ENCODE measurements at regions not wholly inside any gene's neighbourhood (a gene's known extent, or its start where the extent isn't known, plus 50 kb on each side); places are given as distances from the start of the nearest gene placed in this dataset.

GRCh38 chr12:113528606-113529293 is 57.1 kb upstream of the LHX5 start:
- TF ChIP-seq POLR2AphosphoS5 (IDR thresholded peaks at IDR 0.05) (no peak), POLR2A (IDR thresholded peaks at IDR 0.05) (no peak), EP300 (IDR thresholded peaks at IDR 0.05) (no peak)
- TF ChIP-seq, protein P1, sequence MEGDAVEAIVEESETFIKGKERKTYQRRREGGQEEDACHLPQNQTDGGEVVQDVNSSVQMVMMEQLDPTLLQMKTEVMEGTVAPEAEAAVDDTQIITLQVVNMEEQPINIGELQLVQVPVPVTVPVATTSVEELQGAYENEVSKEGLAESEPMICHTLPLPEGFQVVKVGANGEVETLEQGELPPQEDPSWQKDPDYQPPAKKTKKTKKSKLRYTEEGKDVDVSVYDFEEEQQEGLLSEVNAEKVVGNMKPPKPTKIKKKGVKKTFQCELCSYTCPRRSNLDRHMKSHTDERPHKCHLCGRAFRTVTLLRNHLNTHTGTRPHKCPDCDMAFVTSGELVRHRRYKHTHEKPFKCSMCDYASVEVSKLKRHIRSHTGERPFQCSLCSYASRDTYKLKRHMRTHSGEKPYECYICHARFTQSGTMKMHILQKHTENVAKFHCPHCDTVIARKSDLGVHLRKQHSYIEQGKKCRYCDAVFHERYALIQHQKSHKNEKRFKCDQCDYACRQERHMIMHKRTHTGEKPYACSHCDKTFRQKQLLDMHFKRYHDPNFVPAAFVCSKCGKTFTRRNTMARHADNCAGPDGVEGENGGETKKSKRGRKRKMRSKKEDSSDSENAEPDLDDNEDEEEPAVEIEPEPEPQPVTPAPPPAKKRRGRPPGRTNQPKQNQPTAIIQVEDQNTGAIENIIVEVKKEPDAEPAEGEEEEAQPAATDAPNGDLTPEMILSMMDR (IDR thresholded peaks at IDR 0.05), result no peak
- Histone ChIP-seq H3K9me3 (no peaks in the 10 kb centered on the region), H3K4me1 (no peaks in the 10 kb centered on the region), H3K27me3 (peaks cover 0 to 45% (median 28%) of the 10 kb centered on the region in 3 donors), H3K4me3 (no peak overlapping the region), H3K36me3 (no peaks in the 10 kb centered on the region), H3K27ac (no peak overlapping the region)
- no peak for DNase-seq
- WGBS, 2 donors, result 36 to 42% methylated on average over 14 of the region's 14 CpGs
- intact Hi-C loops (cut with DNase I), result no loop called here

DNA sequence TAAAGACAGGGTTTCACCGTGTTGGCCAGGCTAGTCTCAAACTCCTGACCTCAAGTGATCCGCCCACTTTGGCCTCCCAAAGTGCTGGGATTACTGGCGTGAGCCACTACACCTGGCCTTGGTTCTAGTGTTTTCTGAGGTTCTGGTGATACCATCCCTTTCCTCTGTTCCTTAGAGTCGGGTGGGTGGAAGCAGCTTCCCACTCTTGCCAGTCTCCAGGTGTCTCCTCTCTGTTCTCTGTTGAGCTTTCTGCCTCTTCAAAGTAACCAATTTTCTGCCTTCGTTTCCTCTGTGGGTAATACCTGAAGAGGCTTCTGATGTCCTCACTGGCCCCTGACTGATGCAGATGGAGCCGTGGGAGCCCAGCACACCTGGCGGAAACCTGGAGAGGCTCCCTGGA is 53.4 kb upstream of the LHX5 start:
- H3K27me3 ChIP-seq, result peaks cover 1 to 70% (median 33%) of the 10 kb centered on the region in 3 donors

GRCh38 chr12:113524495-113524894 is 52.8 kb upstream of the LHX5 start:
- Histone ChIP-seq H3K4me1 (peaks cover 0 to 8% (median 5%) of the 10 kb centered on the region in 4 donors), H3K27me3 (peaks cover 7 to 76% (median 39%) of the 10 kb centered on the region in 3 donors)

More for the DNA sequence above, 53.4 kb upstream of the LHX5 start:
- intact Hi-C loops (cut with DNase I), result no loop called here
- Histone ChIP-seq H3K27ac (no peak overlapping the region), H3K4me1 (peaks cover 0 to 2% (median under 1%) of the 10 kb centered on the region in 4 donors), H3K4me3 (no peak overlapping the region), H3K9me3 (no peaks in the 10 kb centered on the region), H3K36me3 (no peaks in the 10 kb centered on the region)
- 62 to 75% methylated on average over 7 of the region's 7 CpGs for WGBS, 2 donors
- TF ChIP-seq, protein P1 (IDR thresholded peaks at IDR 0.05), result no peak
- TF ChIP-seq POLR2AphosphoS5 (IDR thresholded peaks at IDR 0.05) (no peak), EP300 (IDR thresholded peaks at IDR 0.05) (no peak), POLR2A (IDR thresholded peaks at IDR 0.05) (no peak)
- no peak for DNase-seq

DNA sequence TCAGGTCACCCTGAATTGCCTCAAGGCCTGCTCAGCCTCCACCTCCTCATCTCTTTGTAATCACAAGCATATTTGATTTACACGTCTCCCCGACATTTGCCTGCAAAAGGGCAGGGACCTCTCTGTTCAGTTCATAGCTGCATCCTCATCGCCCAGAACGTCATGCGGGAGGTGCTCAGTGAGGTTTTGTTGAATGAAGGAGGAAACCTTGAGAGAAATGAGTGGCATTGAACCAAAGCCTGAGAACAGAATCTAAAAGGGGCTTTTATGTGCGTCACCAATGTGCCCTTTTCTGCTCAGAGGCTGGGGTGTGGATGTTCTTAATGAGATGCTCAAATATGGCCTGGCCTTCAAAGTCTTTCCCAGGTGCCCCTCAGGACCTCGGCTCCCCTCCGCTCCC is 50.0 kb upstream of the LHX5 start:
- 46 to 61% methylated on average over 8 of the region's 8 CpGs for WGBS, 2 donors
- no peak overlapping the region for H3K4me3 ChIP-seq
- no peak for DNase-seq
- H3K36me3 ChIP-seq, result no peaks in the 10 kb centered on the region
- peaks cover 0 to 10% (median 6%) of the 10 kb centered on the region in 4 donors for H3K4me1 ChIP-seq
- intact Hi-C loops (cut with DNase I), result no loop called here
- TF ChIP-seq EP300 (IDR thresholded peaks at IDR 0.05) (no peak), POLR2A (IDR thresholded peaks at IDR 0.05) (no peak)
- TF ChIP-seq, protein P1 (IDR thresholded peaks at IDR 0.05), result no peak
- peaks cover 18 to 87% (median 48%) of the 10 kb centered on the region in 3 donors for H3K27me3 ChIP-seq
- no peak overlapping the region for H3K27ac ChIP-seq
- H3K9me3 ChIP-seq, result no peaks in the 10 kb centered on the region

More at GRCh38 chr12:113524495-113524894, 52.8 kb upstream of the LHX5 start:
- no peak for TF ChIP-seq EP300 (IDR thresholded peaks at IDR 0.05)
- TF ChIP-seq POLR2AphosphoS5 (IDR thresholded peaks at IDR 0.05), result no peak
- no peak for TF ChIP-seq POLR2A (IDR thresholded peaks at IDR 0.05)
- TF ChIP-seq, protein P1 (IDR thresholded peaks at IDR 0.05), result no peak
- no peaks in the 10 kb centered on the region for H3K36me3 ChIP-seq
- H3K9me3 ChIP-seq, result no peaks in the 10 kb centered on the region
- 74 to 76% methylated on average over 5 of the region's 5 CpGs for WGBS, 2 donors
- no peak overlapping the region for H3K27ac ChIP-seq
- no peak for DNase-seq
- intact Hi-C loops (cut with DNase I), result no loop called here
- no peak overlapping the region for H3K4me3 ChIP-seq

Measured in sigmoid colon (tissue), 6 donors.